OCI-M1 (cell line): ENCODE measurements at regions not wholly inside any gene's neighbourhood (a gene's known extent, or its start where the extent isn't known, plus 50 kb on each side); places are given as distances from the start of the nearest gene placed in this dataset.
"Not testable (repeated sequence)": the region's sequence is repeated elsewhere in the genome, so short reads cannot be mapped to it uniquely, and the experiment has no call there.

Source experiments
- DNase-seq: peaks from one replicate; lab custom pipeline; 2025; lab: John Stamatoyannopoulos, UW

GRCh38 chr18:961644-962355 is 57.1 kb downstream of the ADCYAP1 start:
- DNase-seq, result peak; percentile 83

GRCh38 chr18:963276-963675 is 58.6 kb downstream of the ADCYAP1 start:
- no peak for DNase-seq

GRCh38 chr18:965921-966758 is 61.5 kb downstream of the ADCYAP1 start:
- DNase-seq, result peak; percentile 74

- DNase-seq, result peak; percentile 89
These were observed 62.3 kb downstream of the ADCYAP1 start for GRCh38 chr18:966759-967576.

- not testable (repeated sequence) for DNase-seq
These were observed 64.2 kb downstream of the ADCYAP1 start for GRCh38 chr18:968910-969309.

GRCh38 chr18:969311-969710 is 64.6 kb downstream of the ADCYAP1 start:
- DNase-seq, result not testable (repeated sequence)

- DNase-seq, result not testable (repeated sequence)
These were observed 69.9 kb downstream of the ADCYAP1 start for GRCh38 chr18:974606-975005.

GRCh38 chr18:976393-977128 is 71.9 kb downstream of the ADCYAP1 start:
- not testable (repeated sequence) for DNase-seq

GRCh38 chr18:977327-977726 is 72.7 kb downstream of the ADCYAP1 start:
- not testable (repeated sequence) for DNase-seq

GRCh38 chr18:977732-978131 is 73.1 kb downstream of the ADCYAP1 start:
- not testable (repeated sequence) for DNase-seq

- DNase-seq, result no peak
These were observed 75.9 kb downstream of the ADCYAP1 start for GRCh38 chr18:980586-980985.

- no peak for DNase-seq
These were observed 79.3 kb downstream of the ADCYAP1 start for GRCh38 chr18:984004-984403.

- DNase-seq, result no peak
These were observed 80.6 kb downstream of the ADCYAP1 start for GRCh38 chr18:985212-985661.

GRCh38 chr18:986051-986450 is 81.4 kb downstream of the ADCYAP1 start:
- DNase-seq, result no peak

GRCh38 chr18:986552-986951 is 81.9 kb downstream of the ADCYAP1 start:
- peak; percentile 48 for DNase-seq

- peak; percentile 88 for DNase-seq
These were observed 82.9 kb downstream of the ADCYAP1 start for GRCh38 chr18:987325-988186.

GRCh38 chr18:989425-989824 is 84.8 kb downstream of the ADCYAP1 start:
- no peak for DNase-seq

GRCh38 chr18:990197-990596 is 85.5 kb downstream of the ADCYAP1 start:
- DNase-seq, result no peak

- no peak for DNase-seq
These were observed 86.8 kb downstream of the ADCYAP1 start for GRCh38 chr18:991441-991840.

GRCh38 chr18:993560-993959 is 88.9 kb downstream of the ADCYAP1 start:
- DNase-seq, result no peak

GRCh38 chr18:995629-996028 is 91.0 kb downstream of the ADCYAP1 start:
- no peak for DNase-seq
